GM12878 (cell line): ENCODE measurements at regions not wholly inside any gene's neighbourhood (a gene's known extent, or its start where the extent isn't known, plus 50 kb on each side); places are given as distances from the start of the nearest gene placed in this dataset.

ENCODE experiments used
- ATAC-seq: fragments of 200-7000 bp; cut with Tn5 transposase; 3 replicates; pipeline ENCODE4 v1.9.1; 2020; ENCODE audit warnings: mild to moderate bottlenecking, moderate library complexity
- BruUV-seq: library from RNA; stranded (reverse); fragments of 400-500 nt; replicated peaks from 2 replicates; lab custom pipeline; 2021; lab: Mats Ljungman, UMichigan
- CTCF ChIA-PET: fragments of 300-600 bp; sonication (Branson Sonifier 250); formaldehyde crosslinking; extraction: SDS; loops from one replicate; lab custom pipeline; 2021; ENCODE audit warnings: inconsistent platforms; lab: Yijun Ruan, JAX
- POLR2A ChIA-PET: fragments of 350-600 bp; formaldehyde crosslinking; extraction: SDS; loops from one replicate; lab custom pipeline; 2021; ENCODE audit warnings: inconsistent platforms; lab: Charles Lee
- RAD21 ChIA-PET: fragments of 300-600 bp; sonication (Branson Sonifier 250); formaldehyde crosslinking; loops from one replicate; lab custom pipeline; 2023; ENCODE audit warnings: antibody characterized with exemption; ENCODE audit not compliant: unreplicated experiment; lab: Charles Lee
- SMC1A ChIA-PET: fragments of 300-600 bp; sonication (Branson Sonifier 250); formaldehyde crosslinking; loops from one replicate; lab custom pipeline; 2023; ENCODE audit not compliant: unreplicated experiment, uncharacterized antibody; lab: Charles Lee
- DNase-seq: peaks from one replicate; pipeline ENCODE4 v3.0.0-alpha.2; 2011; ENCODE audit warnings: low read depth, low spot score
- FAIRE-seq: peaks from 3 replicates; lab custom pipeline; 2011; peaks lifted over from hg19 to GRCh38; lab: Jason Lieb, UNC
- H2AFZ ChIP-seq: 2 replicates; pipeline ENCODE4 v1.6.0; 2011; ENCODE audit warnings: low read depth, low read length, control low read depth; ENCODE audit not compliant: control insufficient read depth
- H3K27ac ChIP-seq: 2 replicates; pipeline ENCODE4 v1.5.1; 2011; ENCODE audit warnings: control low read depth; ENCODE audit not compliant: control insufficient read depth, insufficient read depth
- H3K27me3 ChIP-seq, 2 experiments: replicated peaks in 1 of 2; 2 replicates each; pipeline versions ENCODE4 v1.6.0 to v1.6.1; 2011; ENCODE audit warnings: low read length in 1 of 2; ENCODE audit not compliant: control insufficient read depth in 2 of 2, insufficient read depth in 2 of 2
- H3K36me3 ChIP-seq, 2 experiments: 2 replicates each; pipeline ENCODE4 v1.5.1; 2011; ENCODE audit warnings: low read length in 1 of 2; ENCODE audit not compliant: control insufficient read depth in 2 of 2, insufficient read depth in 2 of 2
- H3K4me1 ChIP-seq: 2 replicates; pipeline ENCODE4 v1.6.1; 2011; ENCODE audit warnings: mild to moderate bottlenecking, low read length, moderate library complexity, mixed read lengths; ENCODE audit not compliant: control insufficient read depth, insufficient read depth
- H3K4me2 ChIP-seq: 2 replicates; pipeline ENCODE4 v1.6.0; 2011; ENCODE audit warnings: control low read depth; ENCODE audit not compliant: control insufficient read depth, insufficient read depth
- H3K4me3 ChIP-seq: fragments of 200-600 bp; sonication (generic); 2 replicates; pipeline ENCODE4 v1.5.1; 2016
- H3K79me2 ChIP-seq: 2 replicates; pipeline ENCODE4 v1.6.0; 2011; ENCODE audit warnings: low read length; ENCODE audit not compliant: control insufficient read depth, insufficient read depth
- H3K9ac ChIP-seq: 2 replicates; pipeline ENCODE4 v1.8.0; 2011; ENCODE audit warnings: low read length, control low read depth, mixed read lengths; ENCODE audit not compliant: control insufficient read depth, insufficient read depth
- H3K9me3 ChIP-seq: replicated peaks from 3 replicates; pipeline ENCODE4 v1.5.1; 2011; ENCODE audit warnings: mild to moderate bottlenecking, low read length; ENCODE audit not compliant: control insufficient read depth, insufficient read depth
- H4K20me1 ChIP-seq: 2 replicates; pipeline ENCODE4 v1.6.0; 2011; ENCODE audit not compliant: control insufficient read depth, insufficient read depth
- ATF2 ChIP-seq: IDR thresholded peaks from 2 replicates; pipeline ENCODE4 v1.6.1; 2012; ENCODE audit warnings: low read length, inconsistent platforms
- ATF7 ChIP-seq: fragments of 450-650 bp; IDR thresholded peaks from 2 replicates; pipeline ENCODE4 v1.6.1; 2016; ENCODE audit warnings: low read depth, mild to moderate bottlenecking
- BHLHE40 ChIP-seq, 2 experiments: fragments of 450-650 bp in 1 of 2; IDR thresholded peaks; 2 replicates each; pipeline ENCODE4 v1.6.1; 2011 to 2017; ENCODE audit warnings: low read depth in 2 of 2, borderline replicate concordance in 1 of 2, improper control_type of control experiment in 1 of 2, low read length in 1 of 2, mild to moderate bottlenecking in 1 of 2
- CREB1 ChIP-seq: IDR thresholded peaks from 2 replicates; pipeline ENCODE4 v1.6.1; 2012; ENCODE audit warnings: low read depth, mild to moderate bottlenecking, inconsistent platforms
- EZH2 ChIP-seq: IDR thresholded peaks from 2 replicates; pipeline ENCODE4 v1.6.1; 2012; ENCODE audit warnings: low read depth, mild to moderate bottlenecking, control low read depth, inconsistent platforms, low read length, borderline replicate concordance; ENCODE audit not compliant: control insufficient read depth
- FOXM1 ChIP-seq: IDR thresholded peaks from 2 replicates; pipeline ENCODE4 v1.6.1; 2012; ENCODE audit warnings: low read depth, mild to moderate bottlenecking, inconsistent platforms, low read length, moderate library complexity
- IRF4 ChIP-seq: IDR thresholded peaks from 2 replicates; pipeline ENCODE4 v1.6.1; 2011; ENCODE audit warnings: low read depth, low read length
- MEF2B ChIP-seq: fragments of 450-650 bp; IDR thresholded peaks from 2 replicates; pipeline ENCODE4 v1.6.1; 2018; ENCODE audit warnings: mild to moderate bottlenecking, moderate library complexity; ENCODE audit not compliant: partially characterized antibody, poor library complexity, severe bottlenecking
- MTA2 ChIP-seq: fragments of 450-650 bp; IDR thresholded peaks from 2 replicates; pipeline ENCODE4 v1.6.1; 2016; ENCODE audit warnings: low read depth, mild to moderate bottlenecking, moderate library complexity
- POU2F2 ChIP-seq: IDR thresholded peaks from 3 replicates; pipeline ENCODE4 v1.6.1; 2011; ENCODE audit warnings: low read depth, mild to moderate bottlenecking, low read length, borderline replicate concordance
- RB1 ChIP-seq: fragments of 450-650 bp; formaldehyde crosslinking; IDR thresholded peaks from 2 replicates; pipeline ENCODE4 v1.6.1; 2017; ENCODE audit warnings: mild to moderate bottlenecking, borderline replicate concordance
- SMARCA5 ChIP-seq: fragments of 450-650 bp; IDR thresholded peaks from 2 replicates; pipeline ENCODE4 v1.6.1; 2017; ENCODE audit warnings: mild to moderate bottlenecking
- SMC3 ChIP-seq: IDR thresholded peaks from 2 replicates; pipeline ENCODE4 v1.6.1; 2011; ENCODE audit warnings: low read length, improper control_type of control experiment, borderline replicate concordance
- STAT1 ChIP-seq: fragments of 450-650 bp; conservative IDR thresholded peaks from 2 replicates; pipeline ENCODE4 v1.6.1; 2014; ENCODE audit warnings: antibody characterized with exemption, mild to moderate bottlenecking
- TCF3 ChIP-seq: IDR thresholded peaks from 2 replicates; pipeline ENCODE4 v1.6.1; 2012; ENCODE audit warnings: low read depth, mild to moderate bottlenecking, low read length, borderline replicate concordance; ENCODE audit not compliant: insufficient read depth
- USF2 ChIP-seq: IDR thresholded peaks from 2 replicates; pipeline ENCODE4 v1.6.1; 2011; ENCODE audit warnings: low read depth, low read length, improper control_type of control experiment, borderline replicate concordance
- ZNF592 ChIP-seq: fragments of 450-650 bp; IDR thresholded peaks from 2 replicates; pipeline ENCODE4 v1.6.1; 2017; ENCODE audit warnings: mild to moderate bottlenecking, moderate library complexity
- WGBS: methylation state at CpG from one replicate; pipeline ENCODE4 v1.1.6; 2016; ENCODE audit warnings: low lambda C conversion rate; ENCODE audit not compliant: insufficient replicate concordance, insufficient coverage; ENCODE audit errors: missing lambda C conversion rate; 5-methylcytosine and 5-hydroxymethylcytosine counted together
- in situ Hi-C: fragments of 300-500 bp; cut with MboI; formaldehyde crosslinking; loops from 9 replicates; pipeline ENCODE4 v1.14.3; 2018; ENCODE audit warnings: mixed read lengths
- intact Hi-C: fragments of 100-400 bp; cut with micrococcal nuclease; formaldehyde crosslinking; loops from one replicate; pipeline ENCODE4 v1.14.2; 2022; ENCODE audit not compliant: unreplicated experiment

GRCh38 chr7:106736508-106737201 is 75.7 kb upstream of the CCDC71L start:
- Histone ChIP-seq H3K4me2 (peak overlapping the region; percentile 19), H3K4me3 (no peak overlapping the region), H4K20me1 (no peaks in the 10 kb centered on the region), H3K27ac (no peak overlapping the region), H3K9me3 (no peaks in the 10 kb centered on the region; the same call in 2 of the 3 replicates), H3K79me2 (no peaks in the 10 kb centered on the region), H3K9ac (no peak overlapping the region), H3K27me3 (no peaks in the 10 kb centered on the region), H3K36me3 (no peaks in the 10 kb centered on the region), H3K4me1 (peaks cover 15% of the 10 kb centered on the region), H2AFZ (peak overlapping the region; percentile 65)
- no TSS peak for BruUV-seq
- WGBS: 5% methylated on average over 5 of the region's 5 CpGs
- in situ Hi-C loops (no loop called here), intact Hi-C loops (loop anchor here (1.0 kb wide), 3 partner anchors 76 to 560 kb away; no protein-coding TSS in a partner anchor)
- DNase-seq: peak; percentile 48
- ChIA-PET RAD21 (interaction anchor here (0.8 to 4.5 kb wide), 29 partner anchors 11 to 558 kb away, joined by 3 to 91 read pairs (median 5); partner anchors contain the start of genes CCDC71L and NAMPT), POLR2A (interaction anchor here (0.7 to 2.3 kb wide), 3 partner anchors 77 to 632 kb away, joined by 3 to 11 read pairs (median 5); partner anchors contain the start of gene CCDC71L), SMC1A (interaction anchor here (0.7 to 4.2 kb wide), 37 partner anchors 10 to 567 kb away, joined by 3 to 148 read pairs (median 4); partner anchors contain the start of gene CCDC71L), CTCF (interaction anchor here (0.6 to 4.5 kb wide), 42 partner anchors 8 to 1197 kb away, joined by 3 to 151 read pairs (median 4); partner anchors contain the start of gene CCDC71L)
- FAIRE-seq: peak; percentile 98
- peak; percentile 98 for ATAC-seq
- TF ChIP-seq BHLHE40 (IDR thresholded peaks at IDR 0.05; ENCODE audit: borderline replicate concordance in 1 of 2, low read depth in 2 of 2, low read length in 1 of 2) (0 out of 4 replicates have a peak, but pooled peaks of 1 of the 2 experiments have one; percentile 9), SMARCA5 (peak; percentile 73), IRF4 (peak; percentile 55; the same call in 1 of the 2 replicates), ATF2 (no peak), FOXM1 (peak; percentile 62; the same call in 1 of the 2 replicates), STAT1 (no peak), RB1 (no peak), POU2F2 (no peak), MEF2B (peak; percentile 13), MTA2 (0 out of 2 replicates have a peak, but pooled peaks have one; percentile 17), EZH2 (no peak), SMC3 (peak; percentile 96), USF2 (no peak), CREB1 (0 out of 2 replicates have a peak, but pooled peaks have one; percentile 38), ATF7 (no peak), TCF3 (no peak), ZNF592 (0 out of 2 replicates have a peak, but pooled peaks have one; percentile 47)
